ENCODE measurements at regions not wholly inside any gene's neighbourhood (a gene's known extent, or its start where the extent isn't known, plus 50 kb on each side); places are given as distances from the start of the nearest gene placed in this dataset.

GRCh38 chr5:63032343-63032742 is 453.7 kb downstream of the LRRC70 start:
- CTCF ChIA-PET = no interaction called here
- H3K36me3 ChIP-seq (ENCODE audit: control insufficient read depth in 2 of 2, insufficient read depth in 2 of 2, low read length in 1 of 2) = no peaks in the 10 kb centered on the region
- no peak overlapping the region for H3K4me2 ChIP-seq (ENCODE audit: control insufficient read depth, insufficient read depth)
- no peak overlapping the region for H3K9ac ChIP-seq (ENCODE audit: control insufficient read depth, insufficient read depth, low read length)
- no peak for TF ChIP-seq USF1 (IDR thresholded peaks at IDR 0.05; ENCODE audit: borderline replicate concordance, extremely low read length, insufficient read depth, low read depth, low read length)
- TF ChIP-seq TCF7 (IDR thresholded peaks at IDR 0.05; ENCODE audit: borderline replicate concordance) = no peak
- no peak for TF ChIP-seq NR2F1 (conservative IDR thresholded peaks at IDR 0.05)
- TF ChIP-seq, protein P1, sequence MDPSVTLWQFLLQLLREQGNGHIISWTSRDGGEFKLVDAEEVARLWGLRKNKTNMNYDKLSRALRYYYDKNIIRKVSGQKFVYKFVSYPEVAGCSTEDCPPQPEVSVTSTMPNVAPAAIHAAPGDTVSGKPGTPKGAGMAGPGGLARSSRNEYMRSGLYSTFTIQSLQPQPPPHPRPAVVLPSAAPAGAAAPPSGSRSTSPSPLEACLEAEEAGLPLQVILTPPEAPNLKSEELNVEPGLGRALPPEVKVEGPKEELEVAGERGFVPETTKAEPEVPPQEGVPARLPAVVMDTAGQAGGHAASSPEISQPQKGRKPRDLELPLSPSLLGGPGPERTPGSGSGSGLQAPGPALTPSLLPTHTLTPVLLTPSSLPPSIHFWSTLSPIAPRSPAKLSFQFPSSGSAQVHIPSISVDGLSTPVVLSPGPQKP (IDR thresholded peaks at IDR 0.05; ENCODE audit: low read depth, low read length) = no peak
- TF ChIP-seq RCOR1 (conservative IDR thresholded peaks at IDR 0.05; ENCODE audit: low read depth, low read length) = no peak
- no peak for TF ChIP-seq RELA (IDR thresholded peaks at IDR 0.05; ENCODE audit: borderline replicate concordance, partially characterized antibody)
- intact Hi-C loops (cut with micrococcal nuclease; ENCODE audit: unreplicated experiment) = no loop called here
- POLR2A ChIA-PET = no interaction called here
- RAD21 ChIA-PET (ENCODE audit: unreplicated experiment) = no interaction called here
- no peaks in the 10 kb centered on the region for H3K27me3 ChIP-seq (replicated peaks in 1 of 2; ENCODE audit: control insufficient read depth in 2 of 2, insufficient read depth in 2 of 2, low read length in 1 of 2)
- no peaks in the 10 kb centered on the region for H3K4me1 ChIP-seq (ENCODE audit: control insufficient read depth, insufficient read depth, low read length)
- in situ Hi-C loops (cut with MboI) = no loop called here
- H2AFZ ChIP-seq (ENCODE audit: control insufficient read depth, low read depth, low read length) = no peak overlapping the region
- no peaks in the 10 kb centered on the region; the same call in 2 of the 3 replicates for H3K9me3 ChIP-seq (replicated peaks; ENCODE audit: control insufficient read depth, insufficient read depth, low read length)
- no TSS peak for BruUV-seq (replicated peaks)
- H3K79me2 ChIP-seq (ENCODE audit: control insufficient read depth, insufficient read depth, low read length) = no peaks in the 10 kb centered on the region
- FAIRE-seq (no peak), DNase-seq (ENCODE audit: low read depth, low spot score) (no peak), ATAC-seq (no peak)
- WGBS (ENCODE audit: insufficient coverage, insufficient replicate concordance, low lambda C conversion rate, missing lambda C conversion rate) = 13% methylated on average over 2 of the region's 2 CpGs
- no peak overlapping the region for H3K4me3 ChIP-seq
- no peak overlapping the region for H3K27ac ChIP-seq (ENCODE audit: control insufficient read depth, insufficient read depth)
- SMC1A ChIA-PET (ENCODE audit: uncharacterized antibody, unreplicated experiment) = no interaction called here
- no peaks in the 10 kb centered on the region for H4K20me1 ChIP-seq (ENCODE audit: control insufficient read depth, insufficient read depth)

DNA sequence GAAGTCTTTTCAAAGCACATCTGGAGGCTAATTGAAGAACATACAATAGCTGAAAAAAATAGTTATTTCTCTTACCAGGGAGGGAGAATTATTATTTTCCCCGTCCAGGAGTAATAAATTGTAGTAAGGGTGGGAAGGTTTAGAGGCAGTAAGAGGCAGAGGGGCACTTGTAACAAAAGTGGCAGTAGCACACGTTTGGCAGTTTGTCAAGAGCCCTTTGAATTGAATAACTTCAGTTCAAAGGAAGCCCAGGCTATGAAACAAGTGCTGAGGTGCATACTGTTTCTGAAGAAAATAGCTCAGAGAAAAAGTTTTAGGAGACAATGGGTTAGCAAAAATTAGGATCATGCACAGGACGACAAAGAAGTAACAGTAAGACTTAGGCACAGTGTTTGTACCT is 451.3 kb downstream of the LRRC70 start:
- CTCF ChIA-PET = no interaction called here
- H3K4me3 ChIP-seq = no peak overlapping the region
- no peaks in the 10 kb centered on the region for H3K4me1 ChIP-seq (ENCODE audit: control insufficient read depth, insufficient read depth, low read length)
- intact Hi-C loops (cut with micrococcal nuclease; ENCODE audit: unreplicated experiment) = no loop called here
- no peak overlapping the region for H2AFZ ChIP-seq (ENCODE audit: control insufficient read depth, low read depth, low read length)
- no peaks in the 10 kb centered on the region for H3K36me3 ChIP-seq (ENCODE audit: control insufficient read depth in 2 of 2, insufficient read depth in 2 of 2, low read length in 1 of 2)
- SMC1A ChIA-PET (ENCODE audit: uncharacterized antibody, unreplicated experiment) = no interaction called here
- H3K79me2 ChIP-seq (ENCODE audit: control insufficient read depth, insufficient read depth, low read length) = no peaks in the 10 kb centered on the region
- no peaks in the 10 kb centered on the region for H3K27me3 ChIP-seq (replicated peaks in 1 of 2; ENCODE audit: control insufficient read depth in 2 of 2, insufficient read depth in 2 of 2, low read length in 1 of 2)
- POLR2A ChIA-PET = no interaction called here
- DNase-seq (ENCODE audit: low read depth, low spot score) (no peak), ATAC-seq (no peak), FAIRE-seq (no peak)
- WGBS (ENCODE audit: insufficient coverage, insufficient replicate concordance, low lambda C conversion rate, missing lambda C conversion rate) = 7% methylated on average over 3 of the region's 3 CpGs
- RAD21 ChIA-PET (ENCODE audit: unreplicated experiment) = no interaction called here
- no TSS peak for BruUV-seq (replicated peaks)
- H3K9ac ChIP-seq (ENCODE audit: control insufficient read depth, insufficient read depth, low read length) = no peak overlapping the region
- H3K9me3 ChIP-seq (replicated peaks; ENCODE audit: control insufficient read depth, insufficient read depth, low read length) = no peaks in the 10 kb centered on the region; the same call in 2 of the 3 replicates
- no peaks in the 10 kb centered on the region for H4K20me1 ChIP-seq (ENCODE audit: control insufficient read depth, insufficient read depth)
- no peak overlapping the region for H3K27ac ChIP-seq (ENCODE audit: control insufficient read depth, insufficient read depth)
- H3K4me2 ChIP-seq (ENCODE audit: control insufficient read depth, insufficient read depth) = no peak overlapping the region
- in situ Hi-C loops (cut with MboI) = no loop called here
- TF ChIP-seq RBBP5 (conservative IDR thresholded peaks at IDR 0.05) (no peak), CEBPB (IDR thresholded peaks at IDR 0.05; ENCODE audit: borderline replicate concordance in 1 of 2, low read depth in 2 of 2, low read length in 2 of 2) (no peak), NR2F1 (conservative IDR thresholded peaks at IDR 0.05) (no peak), E4F1 (IDR thresholded peaks at IDR 0.05; ENCODE audit: borderline replicate concordance, partially characterized antibody) (no peak), NFYB (IDR thresholded peaks at IDR 0.05; ENCODE audit: insufficient read depth, low read depth, low read length) (no peak), EGR1 (IDR thresholded peaks at IDR 0.05; ENCODE audit: borderline replicate concordance in 1 of 2, low read depth in 2 of 2, low read length in 2 of 2) (no peak)

Data from GM12878 (cell line).